Gastroesophageal sphincter (tissue), 4 donors: ENCODE measurements at regions not wholly inside any gene's neighbourhood (a gene's known extent, or its start where the extent isn't known, plus 50 kb on each side); places are given as distances from the start of the nearest gene placed in this dataset.

ENCODE experiments used
- ATAC-seq: fragments of 150-250 bp; one replicate; pipeline ENCODE4 v1.9.1; 2016; ENCODE audit warnings: mild to moderate bottlenecking, moderate library complexity
- H3K27ac ChIP-seq, 4 donors: fragments of 200-600 bp; sonication (generic) in 3 of 4; 1 replicate in 3 of 4; 2 replicates in 1 of 4; pipeline ENCODE4 v1.5.1; 2016 to 2019
- H3K27me3 ChIP-seq: fragments of 200-600 bp; sonication (generic); one replicate; pipeline ENCODE4 v1.5.1; 2019
- H3K36me3 ChIP-seq, 2 donors: fragments of 200-600 bp; sonication (generic); one replicate each; pipeline ENCODE4 v1.5.1; 2019; ENCODE audit warnings: control low read depth in 1 of 2
- H3K4me1 ChIP-seq, 3 donors: fragments of 200-600 bp; sonication (generic); 1 replicate in 2 of 3; 2 replicates in 1 of 3; pipeline ENCODE4 v1.5.1; 2016 to 2019; ENCODE audit warnings: control low read depth in 2 of 3
- H3K4me3 ChIP-seq, 2 donors: fragments of 200-600 bp; sonication (generic); one replicate each; pipeline ENCODE4 v1.5.1; 2019; ENCODE audit warnings: mild to moderate bottlenecking in 1 of 2, moderate library complexity in 1 of 2
- H3K9me3 ChIP-seq, 3 donors: fragments of 200-600 bp; sonication (generic); one replicate each; pipeline ENCODE4 v1.5.1; 2017 to 2019; ENCODE audit warnings: control low read depth in 2 of 3
- EP300 ChIP-seq: sonication (generic); formaldehyde crosslinking; IDR thresholded peaks from one replicate; pipeline ENCODE4 v1.6.1; 2017; ENCODE audit warnings: antibody characterized with exemption, mild to moderate bottlenecking
- POLR2A ChIP-seq, 2 donors: fragments of 450-650 bp; IDR thresholded peaks; one replicate each; pipeline ENCODE4 v1.6.1; 2017; ENCODE audit warnings: antibody characterized with exemption in 2 of 2, mild to moderate bottlenecking in 2 of 2, moderate library complexity in 1 of 2
- POLR2AphosphoS5 ChIP-seq: sonication (generic); formaldehyde crosslinking; IDR thresholded peaks from one replicate; pipeline ENCODE4 v1.6.1; 2017; ENCODE audit warnings: antibody characterized with exemption
- whole genome bisulfite sequencing, 2 donors: methylation state at CpG; one replicate each; pipeline ENCODE4 v1.1.5; 2018; ENCODE audit warnings: low coverage in 1 of 2; 5-methylcytosine and 5-hydroxymethylcytosine counted together
- TF ChIP-seq, protein P1 (sequence below), 4 experiments: fragments of 200-600 bp in 2 of 4; fragments of 450-650 bp in 2 of 4; sonication (generic) in 1 of 4; IDR thresholded peaks; one replicate each; pipeline ENCODE4 v1.5.1; 2017 to 2019; ENCODE audit warnings: antibody characterized with exemption in 4 of 4, mild to moderate bottlenecking in 2 of 4, moderate library complexity in 2 of 4

- TF ChIP-seq POLR2A (IDR thresholded peaks at IDR 0.05) (no peak), EP300 (no peak), POLR2AphosphoS5 (no peak)
- TF ChIP-seq, protein P1, sequence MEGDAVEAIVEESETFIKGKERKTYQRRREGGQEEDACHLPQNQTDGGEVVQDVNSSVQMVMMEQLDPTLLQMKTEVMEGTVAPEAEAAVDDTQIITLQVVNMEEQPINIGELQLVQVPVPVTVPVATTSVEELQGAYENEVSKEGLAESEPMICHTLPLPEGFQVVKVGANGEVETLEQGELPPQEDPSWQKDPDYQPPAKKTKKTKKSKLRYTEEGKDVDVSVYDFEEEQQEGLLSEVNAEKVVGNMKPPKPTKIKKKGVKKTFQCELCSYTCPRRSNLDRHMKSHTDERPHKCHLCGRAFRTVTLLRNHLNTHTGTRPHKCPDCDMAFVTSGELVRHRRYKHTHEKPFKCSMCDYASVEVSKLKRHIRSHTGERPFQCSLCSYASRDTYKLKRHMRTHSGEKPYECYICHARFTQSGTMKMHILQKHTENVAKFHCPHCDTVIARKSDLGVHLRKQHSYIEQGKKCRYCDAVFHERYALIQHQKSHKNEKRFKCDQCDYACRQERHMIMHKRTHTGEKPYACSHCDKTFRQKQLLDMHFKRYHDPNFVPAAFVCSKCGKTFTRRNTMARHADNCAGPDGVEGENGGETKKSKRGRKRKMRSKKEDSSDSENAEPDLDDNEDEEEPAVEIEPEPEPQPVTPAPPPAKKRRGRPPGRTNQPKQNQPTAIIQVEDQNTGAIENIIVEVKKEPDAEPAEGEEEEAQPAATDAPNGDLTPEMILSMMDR (IDR thresholded peaks at IDR 0.05), result no peak
- Histone ChIP-seq H3K27me3 (no peaks in the 10 kb centered on the region), H3K9me3 (no peaks in the 10 kb centered on the region), H3K4me1 (no peaks in the 10 kb centered on the region), H3K36me3 (no peaks in the 10 kb centered on the region), H3K4me3 (no peak overlapping the region), H3K27ac (no peak overlapping the region)
- ATAC-seq, result no peak
- 42 to 93% methylated on average over 2 of the region's 2 CpGs for WGBS, 2 donors
These were observed 86.0 kb downstream of the MID1IP1 start for GRCh38 chrX:38887222-38887621.

DNA sequence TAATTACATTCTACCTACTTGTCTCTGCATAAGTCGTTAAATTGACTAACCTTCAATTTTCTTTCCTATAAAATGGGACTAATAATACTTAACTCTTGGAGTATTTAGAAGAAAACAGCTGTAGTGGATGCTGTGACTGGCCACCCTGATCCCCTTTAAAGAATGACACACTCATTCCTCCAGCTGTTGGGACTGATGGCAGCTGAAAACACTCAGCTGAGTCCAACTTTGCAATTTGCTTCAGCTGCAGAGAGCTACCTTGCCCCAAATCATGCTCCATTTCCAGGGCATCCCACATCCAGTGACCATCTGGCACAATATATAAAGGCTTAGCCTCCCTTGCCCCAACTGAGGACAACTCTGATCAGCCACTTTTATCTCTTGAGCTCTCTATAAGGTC is 89.1 kb downstream of the MID1IP1 start:
- Histone ChIP-seq H3K4me3 (no peak overlapping the region), H3K27ac (no peak overlapping the region), H3K27me3 (no peaks in the 10 kb centered on the region), H3K9me3 (no peaks in the 10 kb centered on the region), H3K36me3 (no peaks in the 10 kb centered on the region), H3K4me1 (no peaks in the 10 kb centered on the region)
- no peak for TF ChIP-seq POLR2A (IDR thresholded peaks at IDR 0.05)
- TF ChIP-seq, protein P1 (IDR thresholded peaks at IDR 0.05), result no peak
- no peak for TF ChIP-seq POLR2AphosphoS5
- TF ChIP-seq EP300, result no peak
- WGBS, 2 donors, result 83 to 100% methylated on average over 1 of the region's 1 CpG
- no peak for ATAC-seq

GRCh38 chrX:38890963-38891362 is 89.7 kb downstream of the MID1IP1 start:
- Histone ChIP-seq H3K9me3 (no peaks in the 10 kb centered on the region), H3K4me1 (no peaks in the 10 kb centered on the region), H3K4me3 (no peak overlapping the region), H3K27me3 (no peaks in the 10 kb centered on the region), H3K27ac (no peak overlapping the region), H3K36me3 (no peaks in the 10 kb centered on the region)
- WGBS, 2 donors, result 70 to 85% methylated on average over 2 to 3 of the region's 6 CpGs
- ATAC-seq, result no peak
- TF ChIP-seq EP300 (no peak), POLR2AphosphoS5 (no peak), POLR2A (IDR thresholded peaks at IDR 0.05) (no peak)
- TF ChIP-seq, protein P1 (IDR thresholded peaks at IDR 0.05), result no peak

DNA sequence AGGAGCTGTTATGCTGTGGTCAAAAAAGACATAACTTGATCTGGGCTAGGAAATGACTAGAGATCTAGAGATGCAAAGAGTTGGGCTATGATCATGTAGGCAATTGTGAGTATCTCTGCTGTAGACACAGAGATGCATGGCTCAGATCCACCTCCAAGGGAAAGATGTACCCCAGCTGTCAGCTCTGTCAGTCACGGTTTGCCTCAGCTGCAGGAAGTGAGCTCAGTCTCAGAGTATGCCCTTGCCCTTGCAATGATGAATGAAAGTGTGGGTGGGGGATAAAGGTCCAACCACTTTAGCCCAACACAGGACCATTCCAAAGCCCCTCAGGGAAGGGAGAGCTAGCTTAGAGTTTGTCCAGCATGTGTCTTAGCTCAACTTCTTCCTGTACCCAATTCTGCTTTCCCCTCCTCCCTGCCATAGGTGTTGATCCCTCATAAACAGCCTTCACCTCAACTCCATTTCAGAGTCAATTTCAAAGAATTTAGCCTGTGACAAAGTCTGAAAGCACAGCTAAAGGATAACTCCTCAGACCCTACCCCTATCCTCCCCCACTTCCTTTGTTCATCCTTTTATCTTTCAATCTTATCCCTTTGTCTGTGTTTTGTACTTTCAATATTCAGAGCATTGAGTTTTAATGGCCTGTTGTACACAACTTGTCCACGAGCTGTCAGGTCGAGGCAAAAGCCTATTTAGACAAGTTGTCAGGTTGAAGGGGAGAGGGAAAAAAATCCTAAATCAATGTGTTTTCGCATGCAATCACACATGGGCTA is 90.6 kb downstream of the MID1IP1 start:
- H3K4me1 ChIP-seq, result no peaks in the 10 kb centered on the region
- WGBS, 2 donors, result 67% methylated on average over 1 of the region's 4 CpGs; no CpG with 5 or more reads in 1 of the 2 donors
- H3K4me3 ChIP-seq, result no peak overlapping the region
- no peaks in the 10 kb centered on the region for H3K27me3 ChIP-seq
- no peak overlapping the region for H3K27ac ChIP-seq
- ATAC-seq, result no peak
- TF ChIP-seq POLR2AphosphoS5, result no peak
- no peak for TF ChIP-seq POLR2A (IDR thresholded peaks at IDR 0.05)
- TF ChIP-seq, protein P1 (IDR thresholded peaks at IDR 0.05), result no peak
- no peak for TF ChIP-seq EP300
- H3K36me3 ChIP-seq, result no peaks in the 10 kb centered on the region
- H3K9me3 ChIP-seq, result no peaks in the 10 kb centered on the region

DNA sequence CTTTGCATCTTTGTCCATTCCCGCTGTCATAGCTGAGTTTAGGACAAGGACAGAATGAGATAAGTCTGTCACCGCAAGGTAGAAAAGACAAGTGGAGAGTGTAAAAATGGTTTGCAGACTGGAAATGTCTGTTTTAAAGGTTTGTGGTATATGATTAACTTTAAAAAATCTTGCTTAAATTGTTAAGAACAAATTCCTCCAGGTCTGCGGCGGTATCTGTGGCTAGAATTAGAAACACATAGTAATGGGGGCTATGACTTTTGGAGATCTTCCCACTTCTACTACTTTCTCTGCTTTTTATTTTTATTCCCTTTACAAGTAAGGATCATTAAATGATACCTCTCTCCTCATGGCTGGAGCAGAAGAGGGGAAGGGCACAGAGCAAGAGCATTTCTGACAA is 92.2 kb downstream of the MID1IP1 start:
- 72 to 84% methylated on average over 4 of the region's 4 CpGs for WGBS, 2 donors
- H3K36me3 ChIP-seq, result no peaks in the 10 kb centered on the region
- TF ChIP-seq EP300 (no peak), POLR2A (IDR thresholded peaks at IDR 0.05) (no peak), POLR2AphosphoS5 (no peak)
- TF ChIP-seq, protein P1 (IDR thresholded peaks at IDR 0.05), result no peak
- no peaks in the 10 kb centered on the region for H3K4me1 ChIP-seq
- H3K27me3 ChIP-seq, result no peaks in the 10 kb centered on the region
- ATAC-seq, result no peak
- no peak overlapping the region for H3K4me3 ChIP-seq
- no peaks in the 10 kb centered on the region for H3K9me3 ChIP-seq
- H3K27ac ChIP-seq, result no peak overlapping the region
